Skeletal muscle tissue (tissue), 3 donors: ENCODE measurements at regions not wholly inside any gene's neighbourhood (a gene's known extent, or its start where the extent isn't known, plus 50 kb on each side); places are given as distances from the start of the nearest gene placed in this dataset.
"Not testable (repeated sequence)": the region's sequence is repeated elsewhere in the genome, so short reads cannot be mapped to it uniquely, and the experiment has no call there.

Experiments
- H3K27ac ChIP-seq: one replicate; pipeline ENCODE4 v1.7.0; 2013; ENCODE audit warnings: mild to moderate bottlenecking, low read depth, low read length, inconsistent platforms
- H3K27me3 ChIP-seq, 3 donors: one replicate each; pipeline ENCODE4 v1.7.0; 2013; ENCODE audit warnings: low read length in 3 of 3; ENCODE audit not compliant: control insufficient read depth in 3 of 3, insufficient read depth in 3 of 3
- H3K36me3 ChIP-seq, 3 donors: one replicate each; pipeline ENCODE4 v1.7.0; 2013; ENCODE audit warnings: low read length in 3 of 3; ENCODE audit not compliant: control insufficient read depth in 3 of 3, insufficient read depth in 3 of 3
- H3K4me1 ChIP-seq, 3 donors: one replicate each; pipeline ENCODE4 v1.7.0; 2013; ENCODE audit warnings: low read length in 3 of 3, mild to moderate bottlenecking in 3 of 3; ENCODE audit not compliant: control insufficient read depth in 3 of 3, insufficient read depth in 3 of 3
- H3K4me3 ChIP-seq, 3 donors: one replicate each; pipeline ENCODE4 v1.7.0; 2013; ENCODE audit warnings: low read length in 3 of 3
- H3K9ac ChIP-seq, 3 donors: one replicate each; pipeline ENCODE4 v1.7.0; 2013; ENCODE audit warnings: low read length in 3 of 3, mild to moderate bottlenecking in 3 of 3, moderate library complexity in 2 of 3, low read depth in 1 of 3
- H3K9me3 ChIP-seq, 3 donors: one replicate each; pipeline ENCODE4 v1.7.0; 2013; ENCODE audit warnings: low read length in 3 of 3; ENCODE audit not compliant: control insufficient read depth in 3 of 3
- donor health status: Osteomylitis.

- H3K4me1 ChIP-seq: no peaks in the 10 kb centered on the region
- no peak overlapping the region for H3K4me3 ChIP-seq
- H3K27ac ChIP-seq: no peak overlapping the region
- no peak overlapping the region for H3K9ac ChIP-seq
- H3K27me3 ChIP-seq: no peaks in the 10 kb centered on the region
- no peaks in the 10 kb centered on the region for H3K36me3 ChIP-seq
- H3K9me3 ChIP-seq: no peaks in the 10 kb centered on the region
Observed at GRCh38 chr3:6351752-6352151, 509.2 kb upstream of the GRM7 start.

GRCh38 chr3:6354653-6355052 lies 506.3 kb upstream of the GRM7 start:
- Histone ChIP-seq H3K9me3 (no peaks in the 10 kb centered on the region), H3K4me3 (no peak overlapping the region)

GRCh38 chr3:6362406-6362805 lies 498.5 kb upstream of the GRM7 start:
- H3K36me3 ChIP-seq: no peaks in the 10 kb centered on the region
- no peaks in the 10 kb centered on the region for H3K9me3 ChIP-seq
- H3K4me1 ChIP-seq: no peaks in the 10 kb centered on the region
- no peaks in the 10 kb centered on the region for H3K27me3 ChIP-seq
- no peak overlapping the region for H3K9ac ChIP-seq
- no peak overlapping the region for H3K4me3 ChIP-seq
- H3K27ac ChIP-seq: no peak overlapping the region

More at GRCh38 chr3:6354653-6355052, 506.3 kb upstream of the GRM7 start:
- H3K27ac ChIP-seq: no peak overlapping the region
- H3K36me3 ChIP-seq: no peaks in the 10 kb centered on the region
- no peaks in the 10 kb centered on the region for H3K4me1 ChIP-seq
- H3K27me3 ChIP-seq: no peaks in the 10 kb centered on the region
- no peak overlapping the region for H3K9ac ChIP-seq

- H3K4me3 ChIP-seq: no peak overlapping the region
- H3K27ac ChIP-seq: no peak overlapping the region
- no peak overlapping the region for H3K9ac ChIP-seq
- H3K27me3 ChIP-seq: no peaks in the 10 kb centered on the region
- no peaks in the 10 kb centered on the region for H3K9me3 ChIP-seq
- H3K4me1 ChIP-seq: no peaks in the 10 kb centered on the region
- H3K36me3 ChIP-seq: no peaks in the 10 kb centered on the region
Observed at GRCh38 chr3:6367171-6367570, 493.7 kb upstream of the GRM7 start.

- H3K4me1 ChIP-seq: no peaks in the 10 kb centered on the region
- H3K4me3 ChIP-seq: no peak overlapping the region
- no peaks in the 10 kb centered on the region for H3K9me3 ChIP-seq
- H3K27ac ChIP-seq: no peak overlapping the region
- no peak overlapping the region for H3K9ac ChIP-seq
- no peaks in the 10 kb centered on the region for H3K36me3 ChIP-seq
- H3K27me3 ChIP-seq: no peaks in the 10 kb centered on the region
Observed at GRCh38 chr3:6392123-6392522, 468.8 kb upstream of the GRM7 start.

GRCh38 chr3:6394944-6395343 lies 466.0 kb upstream of the GRM7 start:
- no peak overlapping the region for H3K9ac ChIP-seq
- H3K36me3 ChIP-seq: no peaks in the 10 kb centered on the region

GRCh38 chr3:6396631-6397030 lies 464.3 kb upstream of the GRM7 start:
- Histone ChIP-seq H3K4me3 (no peak overlapping the region), H3K4me1 (no peaks in the 10 kb centered on the region), H3K27me3 (no peaks in the 10 kb centered on the region), H3K36me3 (no peaks in the 10 kb centered on the region), H3K9me3 (no peaks in the 10 kb centered on the region), H3K9ac (no peak overlapping the region), H3K27ac (no peak overlapping the region)

More at GRCh38 chr3:6394944-6395343, 466.0 kb upstream of the GRM7 start:
- H3K4me3 ChIP-seq: no peak overlapping the region
- no peaks in the 10 kb centered on the region for H3K27me3 ChIP-seq
- no peaks in the 10 kb centered on the region for H3K4me1 ChIP-seq
- H3K27ac ChIP-seq: no peak overlapping the region
- no peaks in the 10 kb centered on the region for H3K9me3 ChIP-seq

GRCh38 chr3:6402666-6403065 lies 458.2 kb upstream of the GRM7 start:
- H3K27me3 ChIP-seq, H3K9ac ChIP-seq, H3K9me3 ChIP-seq, H3K4me1 ChIP-seq, H3K27ac ChIP-seq, H3K4me3 ChIP-seq, H3K36me3 ChIP-seq: not testable (repeated sequence)

GRCh38 chr3:6406923-6407322 lies 454.0 kb upstream of the GRM7 start:
- H3K36me3 ChIP-seq, H3K4me3 ChIP-seq, H3K9me3 ChIP-seq, H3K27ac ChIP-seq, H3K4me1 ChIP-seq, H3K9ac ChIP-seq, H3K27me3 ChIP-seq: not testable (repeated sequence)

- H3K4me3 ChIP-seq: no peak overlapping the region
- H3K36me3 ChIP-seq: no peaks in the 10 kb centered on the region
- no peaks in the 10 kb centered on the region for H3K4me1 ChIP-seq
- no peaks in the 10 kb centered on the region for H3K27me3 ChIP-seq
- no peak overlapping the region for H3K9ac ChIP-seq
- H3K9me3 ChIP-seq: peaks cover 0 to 2% (median 2%) of the 10 kb centered on the region in 3 donors
- no peak overlapping the region for H3K27ac ChIP-seq
Observed at GRCh38 chr3:6416049-6416661, 444.8 kb upstream of the GRM7 start.

- peaks cover 0 to 2% (median 2%) of the 10 kb centered on the region in 3 donors for H3K9me3 ChIP-seq
- no peaks in the 10 kb centered on the region for H3K27me3 ChIP-seq
- H3K4me1 ChIP-seq: no peaks in the 10 kb centered on the region
- H3K36me3 ChIP-seq: no peaks in the 10 kb centered on the region
- no peak overlapping the region for H3K4me3 ChIP-seq
- no peak overlapping the region for H3K9ac ChIP-seq
- no peak overlapping the region for H3K27ac ChIP-seq
Observed at GRCh38 chr3:6417174-6417573, 443.7 kb upstream of the GRM7 start.
